ENCODE measurements at regions not wholly inside any gene's neighbourhood (a gene's known extent, or its start where the extent isn't known, plus 50 kb on each side); places are given as distances from the start of the nearest gene placed in this dataset.
A peak's percentile ranks its signal among the peaks of the same experiment; 100 is the strongest.

DNA sequence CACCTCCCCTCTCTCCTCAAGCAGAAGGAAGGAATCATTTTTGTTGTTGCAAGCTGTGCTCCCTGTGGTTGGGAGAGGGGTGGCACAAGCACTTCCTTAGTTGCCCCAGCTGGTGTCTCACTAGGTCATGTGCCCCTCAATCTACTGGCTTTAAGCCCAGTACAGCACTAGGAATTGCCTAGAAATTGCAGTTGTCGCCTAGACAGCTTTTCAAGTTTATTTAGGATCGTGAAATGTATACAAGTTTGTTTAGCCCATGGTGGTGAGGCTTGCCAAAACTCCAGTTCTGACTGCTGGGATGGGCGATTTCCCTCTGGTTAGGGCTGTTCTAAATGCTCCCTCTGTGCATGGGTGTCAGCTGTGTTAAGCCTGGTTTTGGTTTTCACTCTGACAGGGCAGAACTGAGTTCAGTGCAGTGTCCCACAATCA lies 126.8 kb upstream of the ZNF644 start:
- DNase-seq (ENCODE audit: low read depth, low spot score) (no peak), ATAC-seq (no peak)
- H3K36me3 ChIP-seq (ENCODE audit: control insufficient read depth in 1 of 2, insufficient read depth in 2 of 2, low read length in 2 of 2) = no peaks in the 10 kb centered on the region
- intact Hi-C loops (cut with micrococcal nuclease) = no loop called here
- CTCF ChIA-PET = interaction anchor here (0.9 to 1.5 kb wide), 3 partner anchors 17 to 532 kb away, joined by 3 to 7 read pairs (median 3); no protein-coding TSS in a partner anchor
- no peak overlapping the region for H3K27ac ChIP-seq (ENCODE audit: low read depth, low read length)
- H3K9me2 ChIP-seq (ENCODE audit: insufficient read depth) = no peaks in the 10 kb centered on the region
- H3K4me1 ChIP-seq (ENCODE audit: control insufficient read depth in 1 of 2, insufficient read depth in 2 of 2, low read length in 2 of 2) = no peaks in the 10 kb centered on the region
- no TSS peak for BruUV-seq (replicated peaks)
- RAD21 ChIA-PET (ENCODE audit: low non-redundant PET in 1 of 2, low total read pairs in 2 of 2, uncharacterized antibody in 2 of 2, unreplicated experiment in 2 of 2) = no interaction called here
- POLR2A ChIA-PET = no interaction called here
- no peak overlapping the region for H3K4me2 ChIP-seq (ENCODE audit: low read length)
- H3K9ac ChIP-seq (ENCODE audit: low read length) = no peak overlapping the region
- H3K79me2 ChIP-seq (ENCODE audit: insufficient read depth, low read length) = no peaks in the 10 kb centered on the region
- no peaks in the 10 kb centered on the region for H3K27me3 ChIP-seq (ENCODE audit: insufficient read depth, low read length)
- no peak for TF ChIP-seq ZFX (IDR thresholded peaks at IDR 0.05)
- no peak for TF ChIP-seq EGR1 (IDR thresholded peaks at IDR 0.05; ENCODE audit: low read depth)
- TF ChIP-seq JUND (IDR thresholded peaks at IDR 0.05) = no peak
- TF ChIP-seq, protein P1, sequence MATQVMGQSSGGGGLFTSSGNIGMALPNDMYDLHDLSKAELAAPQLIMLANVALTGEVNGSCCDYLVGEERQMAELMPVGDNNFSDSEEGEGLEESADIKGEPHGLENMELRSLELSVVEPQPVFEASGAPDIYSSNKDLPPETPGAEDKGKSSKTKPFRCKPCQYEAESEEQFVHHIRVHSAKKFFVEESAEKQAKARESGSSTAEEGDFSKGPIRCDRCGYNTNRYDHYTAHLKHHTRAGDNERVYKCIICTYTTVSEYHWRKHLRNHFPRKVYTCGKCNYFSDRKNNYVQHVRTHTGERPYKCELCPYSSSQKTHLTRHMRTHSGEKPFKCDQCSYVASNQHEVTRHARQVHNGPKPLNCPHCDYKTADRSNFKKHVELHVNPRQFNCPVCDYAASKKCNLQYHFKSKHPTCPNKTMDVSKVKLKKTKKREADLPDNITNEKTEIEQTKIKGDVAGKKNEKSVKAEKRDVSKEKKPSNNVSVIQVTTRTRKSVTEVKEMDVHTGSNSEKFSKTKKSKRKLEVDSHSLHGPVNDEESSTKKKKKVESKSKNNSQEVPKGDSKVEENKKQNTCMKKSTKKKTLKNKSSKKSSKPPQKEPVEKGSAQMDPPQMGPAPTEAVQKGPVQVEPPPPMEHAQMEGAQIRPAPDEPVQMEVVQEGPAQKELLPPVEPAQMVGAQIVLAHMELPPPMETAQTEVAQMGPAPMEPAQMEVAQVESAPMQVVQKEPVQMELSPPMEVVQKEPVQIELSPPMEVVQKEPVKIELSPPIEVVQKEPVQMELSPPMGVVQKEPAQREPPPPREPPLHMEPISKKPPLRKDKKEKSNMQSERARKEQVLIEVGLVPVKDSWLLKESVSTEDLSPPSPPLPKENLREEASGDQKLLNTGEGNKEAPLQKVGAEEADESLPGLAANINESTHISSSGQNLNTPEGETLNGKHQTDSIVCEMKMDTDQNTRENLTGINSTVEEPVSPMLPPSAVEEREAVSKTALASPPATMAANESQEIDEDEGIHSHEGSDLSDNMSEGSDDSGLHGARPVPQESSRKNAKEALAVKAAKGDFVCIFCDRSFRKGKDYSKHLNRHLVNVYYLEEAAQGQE (IDR thresholded peaks at IDR 0.05; ENCODE audit: low read depth) = no peak
- no peak for TF ChIP-seq ZNF274 (IDR thresholded peaks at IDR 0.05; ENCODE audit: low read depth, low read length)
- H3K4me3 ChIP-seq (replicated peaks in 1 of 2; ENCODE audit: low read depth in 1 of 2, low read length in 2 of 2) = no peak overlapping the region
- no peaks in the 10 kb centered on the region for H4K20me1 ChIP-seq (ENCODE audit: insufficient read depth)
- H2AFZ ChIP-seq (ENCODE audit: low read depth, low read length, poor library complexity, severe bottlenecking) = no peak overlapping the region
- H3K9me3 ChIP-seq (ENCODE audit: control insufficient read depth in 1 of 2, insufficient read depth in 1 of 2, low read depth in 1 of 2, low read length in 2 of 2) = no peaks in the 10 kb centered on the region

- ATAC-seq (peak; percentile 52; the same call in 1 of the 2 replicates), DNase-seq (ENCODE audit: low read depth, low spot score) (no peak)
- H4K20me1 ChIP-seq (ENCODE audit: insufficient read depth) = no peaks in the 10 kb centered on the region
- TF ChIP-seq RAD21 (IDR thresholded peaks at IDR 0.05; ENCODE audit: low read depth) (no peak), EZH2 (IDR thresholded peaks at IDR 0.05) (no peak), JUND (IDR thresholded peaks at IDR 0.05) (no peak), ZFX (IDR thresholded peaks at IDR 0.05) (no peak), CBX3 (IDR thresholded peaks at IDR 0.05; ENCODE audit: low read depth) (no peak)
- TF ChIP-seq, protein P1 (IDR thresholded peaks at IDR 0.05; ENCODE audit: low read depth) = no peak
- H3K4me1 ChIP-seq (ENCODE audit: control insufficient read depth in 1 of 2, insufficient read depth in 2 of 2, low read length in 2 of 2) = no peaks in the 10 kb centered on the region
- POLR2A ChIA-PET = no interaction called here
- H3K27ac ChIP-seq (ENCODE audit: low read depth, low read length) = no peak overlapping the region
- no peaks in the 10 kb centered on the region for H3K9me2 ChIP-seq (ENCODE audit: insufficient read depth)
- intact Hi-C loops (cut with micrococcal nuclease) = no loop called here
- H3K9me3 ChIP-seq (ENCODE audit: control insufficient read depth in 1 of 2, insufficient read depth in 1 of 2, low read depth in 1 of 2, low read length in 2 of 2) = no peaks in the 10 kb centered on the region
- CTCF ChIA-PET = interaction anchor here (1.4 kb wide), 1 partner anchor 24 kb away, joined by 6 read pairs; no protein-coding TSS in a partner anchor
- no peak overlapping the region for H3K4me3 ChIP-seq (replicated peaks in 1 of 2; ENCODE audit: low read depth in 1 of 2, low read length in 2 of 2)
- no peak overlapping the region for H3K9ac ChIP-seq (ENCODE audit: low read length)
- no peak overlapping the region for H2AFZ ChIP-seq (ENCODE audit: low read depth, low read length, poor library complexity, severe bottlenecking)
- RAD21 ChIA-PET (ENCODE audit: low non-redundant PET in 1 of 2, low total read pairs in 2 of 2, uncharacterized antibody in 2 of 2, unreplicated experiment in 2 of 2) = no interaction called here
- no TSS peak for BruUV-seq (replicated peaks)
- no peak overlapping the region for H3K4me2 ChIP-seq (ENCODE audit: low read length)
- no peaks in the 10 kb centered on the region for H3K79me2 ChIP-seq (ENCODE audit: insufficient read depth, low read length)
- no peaks in the 10 kb centered on the region for H3K36me3 ChIP-seq (ENCODE audit: control insufficient read depth in 1 of 2, insufficient read depth in 2 of 2, low read length in 2 of 2)
- no peaks in the 10 kb centered on the region for H3K27me3 ChIP-seq (ENCODE audit: insufficient read depth, low read length)
Observed at GRCh38 chr1:91141858-91142257, 120.0 kb upstream of the ZNF644 start.
